IPS-18c (cell line): ENCODE measurements at regions not wholly inside any gene's neighbourhood (a gene's known extent, or its start where the extent isn't known, plus 50 kb on each side); places are given as distances from the start of the nearest gene placed in this dataset.
"Not testable (repeated sequence)": the region's sequence is repeated elsewhere in the genome, so short reads cannot be mapped to it uniquely, and the experiment has no call there.

Source experiments
- H3K4me3 ChIP-seq: 2 replicates; pipeline ENCODE4 v1.7.0; 2013; ENCODE audit warnings: low read depth, mild to moderate bottlenecking, low read length, moderate library complexity; ENCODE audit not compliant: insufficient read depth
- H3K9me3 ChIP-seq: one replicate; pipeline ENCODE4 v1.6.1; 2013; ENCODE audit warnings: mild to moderate bottlenecking, low read length, moderate library complexity; ENCODE audit not compliant: control insufficient read depth, insufficient read depth

- Histone ChIP-seq H3K4me3 (no peak overlapping the region), H3K9me3 (no peaks in the 10 kb centered on the region)
Measured at GRCh38 chr15:45796433-45796832, 161.6 kb downstream of the SQOR start.

- Histone ChIP-seq H3K9me3 (no peaks in the 10 kb centered on the region), H3K4me3 (no peak overlapping the region)
Measured at GRCh38 chr15:45799508-45799907, 164.7 kb downstream of the SQOR start.

GRCh38 chr15:45801543-45801942 lies 166.7 kb downstream of the SQOR start:
- Histone ChIP-seq H3K9me3 (no peaks in the 10 kb centered on the region), H3K4me3 (no peak overlapping the region)

DNA sequence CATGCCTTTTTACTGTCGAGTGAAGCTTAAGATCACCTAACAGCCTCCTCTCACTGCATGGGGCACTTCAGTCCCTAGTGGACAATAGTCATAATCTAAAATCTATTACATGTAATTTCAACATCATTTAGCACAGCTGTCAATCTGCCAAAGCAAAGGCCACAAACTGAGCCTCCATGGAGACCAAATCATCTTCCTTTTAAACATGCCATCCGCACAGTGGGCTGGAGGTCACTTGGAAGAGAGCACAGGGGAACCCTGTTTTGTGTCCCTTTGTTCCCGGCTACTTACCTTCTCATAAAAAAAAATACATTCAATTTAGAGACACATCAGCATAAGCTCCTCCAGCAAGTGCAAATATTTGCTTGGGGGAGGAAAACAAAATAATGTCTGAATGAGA lies 167.3 kb downstream of the SQOR start:
- Histone ChIP-seq H3K9me3 (no peaks in the 10 kb centered on the region), H3K4me3 (no peak overlapping the region)

DNA sequence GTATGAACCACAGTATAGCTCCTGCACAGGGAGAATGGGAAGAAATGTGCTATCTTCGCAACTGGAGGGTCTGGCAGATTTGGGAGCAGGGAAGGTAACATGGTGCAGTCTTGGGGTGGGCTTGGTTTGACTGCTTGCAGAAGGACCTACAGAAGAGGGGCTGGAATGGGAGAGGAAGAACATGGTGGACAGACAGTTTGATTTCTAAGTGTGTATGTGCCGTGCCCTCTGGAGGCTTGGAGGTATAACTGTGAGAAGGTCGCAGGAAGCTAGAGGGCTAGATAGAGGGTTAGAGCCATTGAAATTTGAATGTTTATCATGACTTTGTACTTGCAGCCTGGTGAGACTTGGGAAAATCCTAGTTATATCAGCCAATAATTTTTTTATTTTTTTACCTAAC lies 169.2 kb downstream of the SQOR start:
- Histone ChIP-seq H3K4me3 (no peak overlapping the region), H3K9me3 (no peaks in the 10 kb centered on the region)

- H3K9me3 ChIP-seq, result no peaks in the 10 kb centered on the region
- H3K4me3 ChIP-seq, result no peak overlapping the region
Measured at GRCh38 chr15:45810201-45810600, 175.4 kb downstream of the SQOR start.

DNA sequence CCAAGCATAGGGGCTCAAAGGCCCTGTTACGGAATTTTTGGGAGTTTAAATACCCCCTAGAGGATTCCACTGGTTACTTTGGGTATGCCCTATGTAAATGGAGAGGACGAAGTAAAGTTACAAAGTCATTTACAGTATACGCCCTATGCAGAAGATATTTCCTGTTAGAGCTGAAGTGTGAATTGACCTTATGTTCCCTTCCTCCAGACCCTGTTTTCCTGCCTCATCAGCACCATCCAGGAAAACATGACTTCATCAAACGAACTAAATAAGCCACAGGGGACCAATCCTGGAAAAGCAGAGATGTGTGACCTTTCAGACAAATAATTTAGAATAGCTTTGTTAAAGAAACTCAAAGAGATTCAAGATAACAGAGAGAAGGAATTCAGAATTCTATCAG lies 177.4 kb downstream of the SQOR start:
- Histone ChIP-seq H3K9me3 (peaks cover 2% of the 10 kb centered on the region), H3K4me3 (no peak overlapping the region)

- H3K9me3 ChIP-seq, H3K4me3 ChIP-seq: not testable (repeated sequence)
Measured at GRCh38 chr15:45817578-45817977, 182.7 kb downstream of the SQOR start.

DNA sequence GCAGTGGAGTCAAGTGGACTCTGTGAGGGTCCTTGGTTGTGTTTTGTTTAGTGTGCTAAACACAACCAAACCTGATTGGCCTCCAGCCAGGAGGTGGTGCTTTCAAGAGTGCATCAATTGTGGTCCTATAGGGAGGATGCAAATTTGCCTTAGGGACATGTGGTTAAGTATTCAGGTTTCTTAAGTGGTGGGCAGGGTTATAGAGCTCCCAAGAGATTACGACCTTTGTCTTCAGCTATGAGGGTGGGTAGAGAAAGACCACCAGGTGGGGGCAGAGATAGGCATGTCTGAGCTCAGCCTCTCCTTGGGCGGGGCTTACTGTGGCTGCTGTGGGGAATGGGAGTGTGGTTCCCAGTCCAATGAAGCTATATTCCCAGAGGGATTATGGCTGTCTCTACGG lies 186.6 kb downstream of the SQOR start:
- H3K9me3 ChIP-seq, result peaks cover 1% of the 10 kb centered on the region
- no peak overlapping the region for H3K4me3 ChIP-seq

GRCh38 chr15:45822968-45823367 lies 188.1 kb downstream of the SQOR start:
- H3K9me3 ChIP-seq, H3K4me3 ChIP-seq: not testable (repeated sequence)

GRCh38 chr15:45827275-45827674 lies 192.4 kb downstream of the SQOR start:
- H3K9me3 ChIP-seq, result no peaks in the 10 kb centered on the region

GRCh38 chr15:45827766-45828165 lies 192.9 kb downstream of the SQOR start:
- Histone ChIP-seq H3K4me3 (no peak overlapping the region), H3K9me3 (no peaks in the 10 kb centered on the region)

More at GRCh38 chr15:45827275-45827674, 192.4 kb downstream of the SQOR start:
- H3K4me3 ChIP-seq, result no peak overlapping the region

- Histone ChIP-seq H3K4me3 (no peak overlapping the region), H3K9me3 (no peaks in the 10 kb centered on the region)
Measured at GRCh38 chr15:45829336-45830153, 194.7 kb downstream of the SQOR start.

DNA sequence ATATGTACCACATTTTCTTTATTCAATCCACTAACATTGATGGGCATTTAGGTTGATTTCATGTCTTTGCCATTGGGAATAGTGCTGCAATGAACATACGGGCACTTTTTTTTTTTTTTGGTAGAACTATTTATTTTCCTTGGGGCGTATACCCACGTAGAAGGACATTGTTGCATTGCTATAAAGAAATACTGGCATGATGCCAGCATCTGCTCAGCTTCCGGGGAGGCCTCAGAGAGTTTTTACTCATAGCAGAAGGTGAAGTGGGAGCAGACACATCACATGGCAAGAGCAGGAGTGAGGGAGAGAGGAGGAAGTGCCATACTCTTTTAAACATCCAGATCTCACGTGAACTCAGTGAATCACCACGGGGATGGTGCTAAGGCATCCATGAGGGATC lies 197.0 kb downstream of the SQOR start:
- Histone ChIP-seq H3K9me3 (no peaks in the 10 kb centered on the region), H3K4me3 (no peak overlapping the region)

GRCh38 chr15:45834622-45835021 lies 199.8 kb downstream of the SQOR start:
- Histone ChIP-seq H3K4me3 (no peak overlapping the region), H3K9me3 (no peaks in the 10 kb centered on the region)

GRCh38 chr15:45842151-45842550 lies 207.3 kb downstream of the SQOR start:
- no peaks in the 10 kb centered on the region for H3K9me3 ChIP-seq

DNA sequence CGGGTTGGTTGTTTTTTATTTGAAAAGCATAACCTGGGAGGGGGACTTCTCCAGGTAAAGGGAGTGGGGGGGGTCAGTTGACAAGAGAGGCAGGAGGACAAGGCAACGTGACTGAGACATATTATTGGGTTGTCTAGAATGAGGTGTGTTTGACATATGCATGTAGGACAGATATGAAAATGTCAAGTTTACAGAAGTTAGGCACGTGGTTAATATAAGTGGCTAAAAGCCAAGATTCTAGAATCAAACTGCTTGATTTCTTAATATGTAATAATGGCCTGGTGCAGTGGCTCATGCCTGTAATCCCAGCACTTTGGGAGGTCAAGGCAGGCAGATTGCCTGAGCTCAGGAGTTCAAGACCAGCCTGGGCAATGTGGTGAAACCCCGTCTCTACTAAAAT lies 212.8 kb downstream of the SQOR start:
- H3K4me3 ChIP-seq, result no peak overlapping the region
- H3K9me3 ChIP-seq, result no peaks in the 10 kb centered on the region

More at GRCh38 chr15:45842151-45842550, 207.3 kb downstream of the SQOR start:
- no peak overlapping the region for H3K4me3 ChIP-seq

DNA sequence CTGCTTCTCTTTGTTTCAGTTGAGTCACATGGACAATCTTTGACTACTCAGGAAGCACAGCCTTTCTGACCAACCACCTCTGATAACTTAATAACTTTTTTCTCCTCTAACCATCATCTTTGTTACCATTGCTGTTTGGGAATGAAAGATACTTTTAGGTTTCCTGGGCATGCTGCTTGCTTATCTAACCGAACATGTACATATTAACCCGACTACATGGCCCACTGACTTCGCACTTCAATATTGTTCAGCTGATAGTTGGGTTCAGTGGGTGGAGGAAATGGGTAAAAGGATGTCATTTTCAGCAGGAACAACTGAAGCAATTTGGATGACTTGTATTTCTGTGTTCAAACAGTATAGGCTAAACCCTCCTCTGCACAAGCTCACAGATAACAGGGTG lies 214.3 kb downstream of the SQOR start:
- Histone ChIP-seq H3K4me3 (no peak overlapping the region), H3K9me3 (no peaks in the 10 kb centered on the region)
